ENCODE measurements at regions not wholly inside any gene's neighbourhood (a gene's known extent, or its start where the extent isn't known, plus 50 kb on each side); places are given as distances from the start of the nearest gene placed in this dataset.

DNA sequence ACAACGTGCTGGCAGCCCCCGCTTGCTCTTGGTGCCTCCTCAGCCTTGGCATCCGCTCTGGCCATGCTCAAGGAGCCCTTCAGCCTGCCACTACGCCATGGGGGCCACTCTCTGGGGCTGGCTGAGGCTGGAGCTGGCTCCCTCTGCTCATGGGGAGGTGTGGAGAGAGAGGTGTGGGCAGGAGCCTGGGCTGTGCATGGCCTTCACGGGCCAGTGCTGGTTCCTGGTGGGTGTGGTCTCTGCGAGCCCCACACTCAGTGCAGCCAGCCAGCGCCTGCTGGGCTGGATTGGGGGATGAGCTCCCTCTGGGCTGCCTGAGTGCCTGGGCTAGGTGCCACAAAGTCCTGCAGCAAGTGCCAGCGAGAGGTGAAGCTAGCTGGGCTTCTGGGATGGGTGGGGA lies 1289.1 kb downstream of the OLFM4 start (continued):
- TF ChIP-seq, protein P1, sequence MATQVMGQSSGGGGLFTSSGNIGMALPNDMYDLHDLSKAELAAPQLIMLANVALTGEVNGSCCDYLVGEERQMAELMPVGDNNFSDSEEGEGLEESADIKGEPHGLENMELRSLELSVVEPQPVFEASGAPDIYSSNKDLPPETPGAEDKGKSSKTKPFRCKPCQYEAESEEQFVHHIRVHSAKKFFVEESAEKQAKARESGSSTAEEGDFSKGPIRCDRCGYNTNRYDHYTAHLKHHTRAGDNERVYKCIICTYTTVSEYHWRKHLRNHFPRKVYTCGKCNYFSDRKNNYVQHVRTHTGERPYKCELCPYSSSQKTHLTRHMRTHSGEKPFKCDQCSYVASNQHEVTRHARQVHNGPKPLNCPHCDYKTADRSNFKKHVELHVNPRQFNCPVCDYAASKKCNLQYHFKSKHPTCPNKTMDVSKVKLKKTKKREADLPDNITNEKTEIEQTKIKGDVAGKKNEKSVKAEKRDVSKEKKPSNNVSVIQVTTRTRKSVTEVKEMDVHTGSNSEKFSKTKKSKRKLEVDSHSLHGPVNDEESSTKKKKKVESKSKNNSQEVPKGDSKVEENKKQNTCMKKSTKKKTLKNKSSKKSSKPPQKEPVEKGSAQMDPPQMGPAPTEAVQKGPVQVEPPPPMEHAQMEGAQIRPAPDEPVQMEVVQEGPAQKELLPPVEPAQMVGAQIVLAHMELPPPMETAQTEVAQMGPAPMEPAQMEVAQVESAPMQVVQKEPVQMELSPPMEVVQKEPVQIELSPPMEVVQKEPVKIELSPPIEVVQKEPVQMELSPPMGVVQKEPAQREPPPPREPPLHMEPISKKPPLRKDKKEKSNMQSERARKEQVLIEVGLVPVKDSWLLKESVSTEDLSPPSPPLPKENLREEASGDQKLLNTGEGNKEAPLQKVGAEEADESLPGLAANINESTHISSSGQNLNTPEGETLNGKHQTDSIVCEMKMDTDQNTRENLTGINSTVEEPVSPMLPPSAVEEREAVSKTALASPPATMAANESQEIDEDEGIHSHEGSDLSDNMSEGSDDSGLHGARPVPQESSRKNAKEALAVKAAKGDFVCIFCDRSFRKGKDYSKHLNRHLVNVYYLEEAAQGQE (IDR thresholded peaks at IDR 0.05), result no peak
- TF ChIP-seq NR2F2 (IDR thresholded peaks at IDR 0.05), result no peak

DNA sequence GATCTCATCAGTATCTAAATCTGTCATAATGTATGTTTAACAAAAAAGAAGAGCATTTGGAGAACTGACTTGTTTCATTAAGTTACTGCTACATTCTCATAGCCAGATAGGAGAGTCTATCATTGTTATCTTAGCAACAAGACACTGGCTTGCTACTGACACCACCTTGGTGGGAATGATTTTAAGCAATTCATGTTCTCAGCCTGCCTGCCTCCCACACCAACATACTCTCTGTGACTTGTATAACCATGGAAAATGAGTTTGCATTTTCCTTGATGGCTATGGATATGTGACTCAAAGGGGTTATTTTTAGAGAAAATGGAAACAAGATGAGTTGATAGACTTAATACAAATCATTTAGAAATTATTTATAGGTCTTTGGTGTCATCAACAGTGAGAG lies 1308.9 kb downstream of the OLFM4 start:
- Histone ChIP-seq H3K4me3 (ENCODE audit: low read depth in 1 of 3, low read length in 3 of 3) (no peak overlapping the region), H3K36me3 (ENCODE audit: control insufficient read depth in 4 of 4, insufficient read depth in 3 of 4, low read depth in 1 of 4, low read length in 3 of 4) (no peaks in the 10 kb centered on the region), H3K9ac (ENCODE audit: low read depth in 1 of 2, low read length in 2 of 2) (no peak overlapping the region), H3K27ac (ENCODE audit: low read depth in 1 of 2, low read length in 2 of 2) (no peak overlapping the region), H3K27me3 (ENCODE audit: control insufficient read depth in 4 of 4, insufficient read depth in 4 of 4, low read length in 3 of 4) (no peaks in the 10 kb centered on the region), H3K4me1 (ENCODE audit: control insufficient read depth in 4 of 4, insufficient read depth in 4 of 4, low read length in 3 of 4) (no peaks in the 10 kb centered on the region), H3K9me3 (ENCODE audit: control insufficient read depth in 4 of 4, low read length in 3 of 4) (no peaks in the 10 kb centered on the region)
- no peak for DNase-seq (ENCODE audit: low spot score)
- TF ChIP-seq, protein P2, sequence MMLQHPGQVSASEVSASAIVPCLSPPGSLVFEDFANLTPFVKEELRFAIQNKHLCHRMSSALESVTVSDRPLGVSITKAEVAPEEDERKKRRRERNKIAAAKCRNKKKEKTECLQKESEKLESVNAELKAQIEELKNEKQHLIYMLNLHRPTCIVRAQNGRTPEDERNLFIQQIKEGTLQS (IDR thresholded peaks at IDR 0.05), result no peak
- TF ChIP-seq, protein P3, sequence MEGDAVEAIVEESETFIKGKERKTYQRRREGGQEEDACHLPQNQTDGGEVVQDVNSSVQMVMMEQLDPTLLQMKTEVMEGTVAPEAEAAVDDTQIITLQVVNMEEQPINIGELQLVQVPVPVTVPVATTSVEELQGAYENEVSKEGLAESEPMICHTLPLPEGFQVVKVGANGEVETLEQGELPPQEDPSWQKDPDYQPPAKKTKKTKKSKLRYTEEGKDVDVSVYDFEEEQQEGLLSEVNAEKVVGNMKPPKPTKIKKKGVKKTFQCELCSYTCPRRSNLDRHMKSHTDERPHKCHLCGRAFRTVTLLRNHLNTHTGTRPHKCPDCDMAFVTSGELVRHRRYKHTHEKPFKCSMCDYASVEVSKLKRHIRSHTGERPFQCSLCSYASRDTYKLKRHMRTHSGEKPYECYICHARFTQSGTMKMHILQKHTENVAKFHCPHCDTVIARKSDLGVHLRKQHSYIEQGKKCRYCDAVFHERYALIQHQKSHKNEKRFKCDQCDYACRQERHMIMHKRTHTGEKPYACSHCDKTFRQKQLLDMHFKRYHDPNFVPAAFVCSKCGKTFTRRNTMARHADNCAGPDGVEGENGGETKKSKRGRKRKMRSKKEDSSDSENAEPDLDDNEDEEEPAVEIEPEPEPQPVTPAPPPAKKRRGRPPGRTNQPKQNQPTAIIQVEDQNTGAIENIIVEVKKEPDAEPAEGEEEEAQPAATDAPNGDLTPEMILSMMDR (IDR thresholded peaks at IDR 0.05; ENCODE audit: low read depth, low read length, missing input control), result no peak
- TF ChIP-seq, protein P4, sequence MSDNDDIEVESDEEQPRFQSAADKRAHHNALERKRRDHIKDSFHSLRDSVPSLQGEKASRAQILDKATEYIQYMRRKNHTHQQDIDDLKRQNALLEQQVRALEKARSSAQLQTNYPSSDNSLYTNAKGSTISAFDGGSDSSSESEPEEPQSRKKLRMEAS (IDR thresholded peaks at IDR 0.05), result no peak
- no peak for TF ChIP-seq FOXA2 (IDR thresholded peaks at IDR 0.05)

DNA sequence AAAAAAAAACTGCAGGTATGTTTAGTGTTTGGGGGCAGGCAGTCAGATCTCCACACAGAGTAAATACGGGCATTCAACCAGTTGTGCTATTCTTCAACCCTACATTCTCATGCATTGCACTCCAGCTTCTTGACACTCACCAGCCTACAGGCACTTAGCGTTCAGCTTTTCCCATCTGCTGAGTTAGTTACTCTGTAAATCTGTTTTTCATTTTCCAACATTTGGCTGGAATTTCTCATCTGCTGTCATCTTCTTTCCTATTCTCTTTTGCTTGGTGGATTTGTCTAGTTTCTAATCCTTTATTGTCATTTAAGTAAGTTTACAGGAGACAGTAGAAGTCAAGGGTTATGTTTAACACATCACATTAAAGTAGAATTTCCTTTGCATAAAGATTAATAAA lies 1318.9 kb downstream of the OLFM4 start:
- 68% methylated on average over 2 of the region's 2 CpGs for WGBS
- Histone ChIP-seq H3K9me3 (ENCODE audit: control insufficient read depth in 4 of 4, low read length in 3 of 4) (no peaks in the 10 kb centered on the region), H3K9ac (ENCODE audit: low read depth in 1 of 2, low read length in 2 of 2) (no peak overlapping the region), H3K27me3 (ENCODE audit: control insufficient read depth in 4 of 4, insufficient read depth in 4 of 4, low read length in 3 of 4) (no peaks in the 10 kb centered on the region), H3K27ac (ENCODE audit: low read depth in 1 of 2, low read length in 2 of 2) (no peak overlapping the region), H3K4me1 (ENCODE audit: control insufficient read depth in 4 of 4, insufficient read depth in 4 of 4, low read length in 3 of 4) (no peaks in the 10 kb centered on the region), H3K4me3 (ENCODE audit: low read depth in 1 of 3, low read length in 3 of 3) (no peak overlapping the region), H3K36me3 (ENCODE audit: control insufficient read depth in 4 of 4, insufficient read depth in 3 of 4, low read depth in 1 of 4, low read length in 3 of 4) (no peaks in the 10 kb centered on the region)
- no peak for DNase-seq (ENCODE audit: low spot score)
- TF ChIP-seq HNF4A (conservative IDR thresholded peaks at IDR 0.05) (no peak), FOXA1 (IDR thresholded peaks at IDR 0.05) (no peak), EGR1 (IDR thresholded peaks at IDR 0.05; ENCODE audit: low read depth in 2 of 2) (no peak), JUND (IDR thresholded peaks at IDR 0.05) (no peak), GABPA (IDR thresholded peaks at IDR 0.05 in 1 of 2, conservative IDR thresholded peaks at IDR 0.05 in 1 of 2) (no peak), RAD21 (IDR thresholded peaks at IDR 0.05) (no peak), NR2F2 (IDR thresholded peaks at IDR 0.05) (no peak), HNF4G (IDR thresholded peaks at IDR 0.05) (no peak), SP1 (IDR thresholded peaks at IDR 0.05) (no peak), TAF1 (conservative IDR thresholded peaks at IDR 0.05) (no peak), FOXA2 (IDR thresholded peaks at IDR 0.05) (no peak)
- TF ChIP-seq, protein P3 (IDR thresholded peaks at IDR 0.05; ENCODE audit: low read depth, low read length, missing input control), result no peak
- TF ChIP-seq, protein P5, sequence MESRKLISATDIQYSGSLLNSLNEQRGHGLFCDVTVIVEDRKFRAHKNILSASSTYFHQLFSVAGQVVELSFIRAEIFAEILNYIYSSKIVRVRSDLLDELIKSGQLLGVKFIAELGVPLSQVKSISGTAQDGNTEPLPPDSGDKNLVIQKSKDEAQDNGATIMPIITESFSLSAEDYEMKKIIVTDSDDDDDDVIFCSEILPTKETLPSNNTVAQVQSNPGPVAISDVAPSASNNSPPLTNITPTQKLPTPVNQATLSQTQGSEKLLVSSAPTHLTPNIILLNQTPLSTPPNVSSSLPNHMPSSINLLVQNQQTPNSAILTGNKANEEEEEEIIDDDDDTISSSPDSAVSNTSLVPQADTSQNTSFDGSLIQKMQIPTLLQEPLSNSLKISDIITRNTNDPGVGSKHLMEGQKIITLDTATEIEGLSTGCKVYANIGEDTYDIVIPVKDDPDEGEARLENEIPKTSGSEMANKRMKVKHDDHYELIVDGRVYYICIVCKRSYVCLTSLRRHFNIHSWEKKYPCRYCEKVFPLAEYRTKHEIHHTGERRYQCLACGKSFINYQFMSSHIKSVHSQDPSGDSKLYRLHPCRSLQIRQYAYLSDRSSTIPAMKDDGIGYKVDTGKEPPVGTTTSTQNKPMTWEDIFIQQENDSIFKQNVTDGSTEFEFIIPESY (IDR thresholded peaks at IDR 0.05), result no peak
- TF ChIP-seq, protein P4 (IDR thresholded peaks at IDR 0.05), result no peak
- TF ChIP-seq, protein P2 (IDR thresholded peaks at IDR 0.05), result no peak
